Kidney tubule cell (primary cell): ENCODE measurements at regions not wholly inside any gene's neighbourhood (a gene's known extent, or its start where the extent isn't known, plus 50 kb on each side); places are given as distances from the start of the nearest gene placed in this dataset.

Experiments used
- DNase-seq: peaks from one replicate; pipeline ENCODE4 v3.0.0-alpha.2; 2018; ENCODE audit warnings: low spot score

DNA sequence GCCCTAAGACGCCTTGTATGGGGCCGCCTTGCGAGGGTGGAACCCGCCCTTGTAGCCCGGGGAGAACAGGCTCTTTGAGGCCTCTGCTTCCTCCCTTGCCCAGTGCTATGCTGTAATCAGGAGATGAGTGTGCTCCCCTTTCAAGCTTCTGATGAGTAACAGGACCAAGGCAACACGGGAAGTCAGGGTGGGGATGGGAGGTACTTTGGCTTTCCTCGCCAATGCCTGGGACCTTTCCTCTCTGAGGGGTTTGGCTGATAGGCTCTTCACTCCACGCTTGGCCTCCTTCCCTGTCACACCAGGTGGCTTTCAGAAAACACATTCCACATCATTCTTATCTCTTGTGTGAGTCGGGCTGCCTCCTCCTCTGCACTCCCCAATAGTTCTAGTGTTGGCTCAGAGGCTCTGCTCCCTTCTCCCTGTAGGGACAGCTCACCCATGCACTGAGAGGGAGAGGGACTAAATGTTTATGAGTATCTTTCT, 223.7 kb upstream of the TRIB2 start:
- DNase-seq = peak; percentile 67

- no peak for DNase-seq
Measured at GRCh38 chr2:12495247-12495868, 221.4 kb upstream of the TRIB2 start.

- no peak for DNase-seq
Measured at GRCh38 chr2:12498286-12498685, 218.4 kb upstream of the TRIB2 start.

- peak; percentile 64 for DNase-seq
Measured at GRCh38 chr2:12498704-12499103, 218.0 kb upstream of the TRIB2 start.

- no peak for DNase-seq
Measured at GRCh38 chr2:12500899-12501298, 215.8 kb upstream of the TRIB2 start.

DNA sequence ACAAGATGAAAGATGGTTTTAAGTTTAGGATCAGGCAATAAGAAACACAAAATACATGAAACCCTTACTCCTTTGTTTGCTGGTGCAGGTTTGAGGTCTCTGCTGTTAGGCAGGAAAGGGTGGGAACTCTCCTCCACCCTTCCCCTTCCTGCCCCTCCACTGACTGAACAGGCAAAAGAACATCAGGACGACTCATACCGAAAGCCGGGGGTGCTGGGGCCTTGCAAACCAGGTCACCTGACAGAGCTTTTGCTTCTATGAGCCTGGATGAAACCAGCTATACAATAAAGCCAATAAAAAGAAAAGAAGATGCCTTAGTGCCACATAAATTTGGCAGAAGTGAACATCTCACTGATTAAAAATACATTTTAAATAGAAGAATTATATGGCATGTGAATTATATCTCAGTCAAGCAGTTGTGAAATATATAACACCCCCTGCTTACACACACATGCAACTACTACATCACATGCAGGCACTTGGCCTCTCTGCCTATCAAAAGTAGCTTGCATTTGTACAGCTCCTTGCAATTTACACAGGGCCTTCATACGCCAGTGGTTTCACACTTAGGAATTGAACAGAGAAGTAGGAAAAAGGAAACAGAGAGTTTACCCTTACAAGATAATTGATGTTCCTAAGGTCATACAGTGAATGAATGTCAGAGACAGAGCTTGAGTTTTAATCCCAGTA, 215.1 kb upstream of the TRIB2 start:
- DNase-seq = no peak

GRCh38 chr2:12502759-12503158, 214.0 kb upstream of the TRIB2 start:
- DNase-seq = no peak

- peak; percentile 72 for DNase-seq
Measured at GRCh38 chr2:12504443-12504842, 212.3 kb upstream of the TRIB2 start.

GRCh38 chr2:12506846-12507245, 209.9 kb upstream of the TRIB2 start:
- no peak for DNase-seq

DNA sequence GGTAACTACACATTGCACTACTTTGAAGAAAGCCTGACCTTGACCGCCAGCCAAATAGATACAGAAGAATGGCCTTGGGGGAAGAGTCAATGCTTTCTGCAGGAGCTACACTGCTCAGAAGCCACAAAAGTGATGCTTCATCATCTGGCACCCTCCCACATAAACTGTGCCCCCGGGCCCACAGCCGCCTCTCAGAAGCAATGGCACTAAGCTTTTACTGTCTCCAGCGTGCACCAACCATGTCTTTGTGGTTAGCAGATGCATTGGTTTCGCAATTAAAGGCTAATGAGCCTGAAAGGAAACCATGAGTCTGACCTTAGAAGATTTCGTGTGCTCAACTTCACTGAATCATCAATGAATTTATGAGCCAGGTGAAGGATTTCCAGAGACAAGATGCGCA, 209.4 kb upstream of the TRIB2 start:
- DNase-seq = peak; percentile 96

DNA sequence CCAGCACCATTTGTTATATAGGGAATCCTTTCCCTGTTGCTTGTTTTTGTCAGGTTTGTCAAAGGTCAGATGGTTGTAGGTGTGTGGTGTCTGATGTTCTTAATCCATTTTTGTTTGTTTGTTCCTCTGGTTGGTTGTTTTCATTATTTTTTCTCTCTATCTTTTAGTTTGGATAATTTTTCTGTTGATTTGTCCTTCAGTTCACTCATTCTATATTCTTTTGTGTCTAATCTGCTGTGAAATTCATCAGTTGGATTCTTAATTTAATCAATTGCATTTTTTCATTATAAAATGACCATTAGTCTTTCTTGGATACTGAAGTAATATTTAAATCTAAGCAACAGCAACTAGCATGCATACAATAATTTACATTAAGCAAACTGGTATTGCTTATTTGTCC, 206.7 kb upstream of the TRIB2 start:
- no peak for DNase-seq

DNA sequence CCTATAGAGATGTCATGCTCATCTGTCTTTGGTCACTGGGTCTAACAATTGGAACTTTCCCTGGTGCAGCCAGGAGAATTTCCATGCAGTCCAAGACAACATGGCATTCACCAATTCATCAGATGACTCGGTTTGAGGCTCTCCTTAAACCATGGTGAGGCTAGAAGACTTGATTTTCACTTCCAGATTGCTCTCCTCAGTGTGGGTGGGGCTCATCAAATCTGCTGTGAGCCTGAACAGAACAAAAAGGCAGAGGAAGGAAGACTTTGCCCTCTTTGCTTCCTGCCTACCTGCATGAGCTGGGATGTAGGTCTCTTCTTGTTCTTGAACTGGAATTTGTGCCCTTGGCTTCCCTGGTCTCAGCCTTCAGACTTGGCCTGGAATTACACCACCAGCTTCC, 203.4 kb upstream of the TRIB2 start:
- DNase-seq = no peak

GRCh38 chr2:12514168-12514567, 202.6 kb upstream of the TRIB2 start:
- DNase-seq = no peak

DNA sequence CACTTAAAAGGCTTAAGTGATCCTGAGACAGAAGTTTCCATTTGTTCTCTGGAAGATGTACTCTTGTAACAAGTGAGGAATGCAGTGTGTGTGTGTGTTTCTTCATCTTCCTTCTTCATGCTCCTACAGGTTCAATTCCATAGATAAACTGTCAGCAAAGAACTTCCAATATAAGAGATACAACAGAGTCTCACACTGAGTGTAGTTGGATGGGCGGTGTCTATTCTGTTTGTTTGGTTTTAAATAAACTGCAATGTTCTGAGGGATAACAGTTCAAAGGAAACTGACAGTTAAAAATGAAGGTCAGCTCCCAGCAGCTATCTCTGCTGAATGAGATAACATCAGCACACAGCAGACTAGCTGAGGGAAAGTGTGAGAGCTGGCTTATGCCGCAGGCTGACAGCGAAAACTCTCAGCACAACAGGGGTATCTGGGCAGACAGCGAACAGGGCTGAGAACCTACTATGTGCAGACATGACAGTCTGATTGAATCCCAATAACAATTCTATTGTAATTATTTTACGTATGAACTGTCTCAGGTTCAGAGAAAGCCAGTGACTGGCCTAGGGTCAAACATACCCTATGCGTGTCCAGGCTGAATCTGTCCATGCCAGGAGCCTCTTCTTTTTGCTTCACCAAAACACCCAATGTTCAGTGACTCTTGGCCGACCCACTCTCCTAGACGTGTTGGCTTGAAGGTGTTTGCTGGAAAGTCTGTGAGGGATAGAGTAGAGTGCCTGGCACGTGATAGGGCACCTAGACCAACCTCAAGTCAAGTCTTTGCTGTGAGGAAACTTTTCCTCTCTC, 201.9 kb upstream of the TRIB2 start:
- no peak for DNase-seq

DNA sequence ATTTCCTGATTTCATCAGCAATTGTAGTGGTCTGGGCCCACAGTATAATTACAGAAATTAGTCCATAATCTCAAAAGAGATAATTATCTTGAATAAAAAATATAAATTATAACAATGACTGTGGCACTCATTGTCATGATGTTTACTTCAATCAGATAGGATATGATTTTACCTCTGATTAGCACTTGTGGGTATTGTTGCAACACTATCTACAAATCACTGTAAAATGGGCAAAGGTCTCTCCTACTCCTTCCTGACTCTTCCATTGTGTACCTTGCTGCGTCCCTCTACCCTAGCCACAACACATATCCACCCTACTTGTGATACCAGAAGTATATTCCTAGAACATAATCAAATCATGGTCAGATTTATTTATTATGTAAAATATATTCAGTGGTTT, 200.9 kb upstream of the TRIB2 start:
- DNase-seq = no peak

DNA sequence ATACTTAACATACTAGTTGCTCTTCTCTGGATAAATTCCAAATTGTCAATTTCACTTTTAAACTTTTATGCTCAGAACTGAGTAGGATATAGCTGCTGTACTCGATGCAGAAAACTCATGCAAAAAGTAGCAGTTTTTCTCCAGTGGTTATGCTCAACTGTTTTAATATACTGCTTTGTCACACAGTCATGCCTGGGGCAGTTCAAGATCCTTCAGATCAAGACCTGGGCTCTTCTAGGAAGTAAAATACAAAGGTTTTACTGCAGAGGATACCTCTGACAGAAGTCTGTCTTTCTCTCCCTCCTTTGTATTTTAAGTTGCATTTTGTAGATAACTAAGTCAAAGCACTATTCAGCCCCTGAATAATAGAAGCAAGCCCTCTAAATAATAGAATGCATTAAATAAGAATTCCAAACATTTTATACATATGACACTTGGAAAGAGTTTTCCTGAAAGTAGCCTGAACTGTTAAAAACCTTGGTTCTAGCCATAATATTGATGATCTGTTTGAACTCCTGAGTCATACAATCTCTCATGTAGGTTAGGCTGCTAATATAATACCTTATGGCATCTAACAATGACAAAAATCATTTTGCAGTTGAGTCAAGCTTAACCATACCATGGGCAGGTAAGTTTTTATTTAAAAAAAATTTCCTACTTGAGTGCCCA, 183.3 kb upstream of the TRIB2 start:
- peak; percentile 3 for DNase-seq

DNA sequence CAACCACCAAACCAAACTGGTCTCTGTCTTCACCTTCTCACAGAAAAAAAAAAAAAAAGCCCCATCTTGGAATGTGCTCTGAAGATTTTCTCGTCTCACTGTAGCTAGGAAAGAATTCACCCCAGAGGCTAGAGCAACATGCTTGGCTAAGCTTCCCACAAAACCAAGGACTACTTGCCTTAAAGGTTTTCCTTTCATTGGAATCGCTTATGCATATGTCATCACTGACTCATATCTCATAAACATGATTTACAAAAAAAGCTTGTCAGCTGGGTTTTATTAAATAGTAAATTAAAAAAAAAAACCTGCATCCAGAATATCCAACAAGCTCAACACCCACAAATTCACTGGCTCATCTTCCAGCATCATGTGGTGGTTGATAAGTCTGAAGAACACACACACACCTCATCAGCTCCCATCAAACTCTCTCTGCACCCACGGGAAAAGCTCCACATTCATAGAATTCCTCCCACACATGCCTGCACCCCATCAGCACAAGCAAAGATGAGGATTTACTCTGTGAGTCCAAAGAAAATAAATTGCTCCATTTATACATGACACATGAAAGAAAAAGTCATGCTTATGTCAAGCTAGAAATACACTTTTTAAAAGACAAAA, 182.0 kb upstream of the TRIB2 start:
- DNase-seq = peak; percentile 95

DNA sequence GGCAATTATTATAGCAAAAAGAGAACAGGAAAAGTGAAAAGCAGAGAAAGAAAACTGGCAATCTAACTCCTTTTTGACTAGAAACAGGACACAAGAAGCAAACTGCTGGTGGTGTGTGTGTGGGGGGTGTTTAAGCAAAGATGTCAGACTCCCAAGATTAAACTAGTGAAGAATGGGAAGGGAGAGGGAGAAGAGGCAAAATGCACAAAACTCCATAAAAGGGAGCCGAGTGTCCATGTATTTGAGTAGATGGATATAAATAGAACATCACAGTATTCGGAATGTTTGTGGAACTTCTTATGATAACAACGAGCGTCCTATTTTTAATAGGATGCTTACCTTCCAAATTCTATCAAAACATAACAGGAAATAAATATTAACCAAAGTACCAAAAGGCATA, 179.8 kb upstream of the TRIB2 start:
- no peak for DNase-seq

GRCh38 chr2:12538138-12538694, 178.5 kb upstream of the TRIB2 start:
- DNase-seq = peak; percentile 79

DNA sequence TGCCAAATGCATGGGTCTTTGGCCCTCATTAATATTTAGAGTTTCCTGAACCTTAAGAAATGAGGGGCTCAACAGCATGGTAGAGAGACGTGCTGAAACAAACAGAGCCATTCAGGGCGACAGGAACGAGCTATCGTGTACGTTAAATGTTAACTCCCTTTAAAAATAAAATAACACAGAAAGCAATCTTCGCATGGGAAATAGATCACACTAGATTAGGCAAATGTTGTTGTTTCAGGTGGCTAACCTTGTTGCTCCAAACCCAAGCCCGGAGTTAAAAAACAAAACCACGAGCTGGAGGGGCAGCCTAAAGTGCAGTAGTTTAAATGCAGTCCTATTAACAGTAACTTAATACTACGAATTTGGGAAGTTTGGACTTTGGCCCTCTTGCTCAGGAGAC, 177.4 kb upstream of the TRIB2 start:
- no peak for DNase-seq

DNA sequence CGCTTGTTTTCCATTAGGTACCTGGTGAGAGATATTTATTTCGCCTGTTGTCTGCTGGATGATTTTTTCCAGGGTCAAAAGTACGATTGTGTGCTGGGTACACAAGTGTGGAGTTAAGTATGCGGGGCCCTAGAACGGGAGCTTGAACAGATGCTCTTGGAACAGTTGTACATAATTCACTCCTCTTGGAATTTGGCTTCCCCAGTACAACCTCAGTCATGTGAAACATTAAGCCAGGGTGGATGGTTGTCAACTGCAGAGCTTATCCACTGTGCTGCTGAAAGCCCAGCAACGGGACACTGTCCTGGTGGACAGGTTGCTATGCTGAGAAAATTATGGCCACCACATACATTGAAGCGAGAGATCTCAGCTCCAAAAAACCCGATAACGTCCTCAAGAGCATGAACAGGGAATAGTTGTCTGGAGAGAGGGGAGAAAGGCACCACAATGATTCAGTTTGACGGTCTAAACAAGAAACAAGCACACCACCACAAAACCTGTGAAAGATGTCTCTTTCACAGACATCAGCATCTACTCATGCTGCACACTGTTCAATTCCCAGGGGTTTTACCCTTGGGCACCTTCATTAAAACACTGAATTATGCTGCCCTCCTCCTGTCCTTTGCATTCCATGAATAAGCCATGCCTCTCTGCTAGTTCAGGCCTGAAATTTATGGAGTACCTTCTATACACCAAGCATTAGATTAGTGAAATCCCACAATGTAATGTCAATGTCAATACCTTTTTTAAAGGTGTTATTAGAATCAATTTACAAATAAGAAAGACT, 176.8 kb upstream of the TRIB2 start:
- peak; percentile 30 for DNase-seq
